PFSK-1 (cell line): ENCODE measurements at regions not wholly inside any gene's neighbourhood (a gene's known extent, or its start where the extent isn't known, plus 50 kb on each side); places are given as distances from the start of the nearest gene placed in this dataset.

Experiments used
- FOXP2 ChIP-seq: optimal IDR thresholded peaks from 2 replicates; pipeline ENCODE3; 2011; ENCODE audit warnings: borderline replicate concordance, control low read depth, inconsistent platforms; ENCODE audit not compliant: insufficient read depth; ENCODE audit errors: extremely low read length, extremely low read depth
- POLR2AphosphoS5 ChIP-seq: IDR thresholded peaks from 2 replicates; pipeline ENCODE4 v1.6.1; 2012; ENCODE audit warnings: low read depth, mild to moderate bottlenecking, control low read depth, low read length, moderate library complexity
- REST ChIP-seq, 2 experiments: IDR thresholded peaks; 2 replicates each; pipeline versions ENCODE4 v1.6.1 to v1.8.0; 2011 to 2012; ENCODE audit warnings: low read depth in 2 of 2, low read length in 2 of 2, control low read depth in 1 of 2, inconsistent platforms in 1 of 2, mild to moderate bottlenecking in 1 of 2, moderate library complexity in 1 of 2; ENCODE audit not compliant: insufficient read depth in 1 of 2
- SIN3A ChIP-seq: IDR thresholded peaks from 2 replicates; pipeline ENCODE4 v1.6.1; 2012; ENCODE audit warnings: mild to moderate bottlenecking, low read length, moderate library complexity, borderline replicate concordance; ENCODE audit not compliant: insufficient read depth
- TAF1 ChIP-seq: IDR thresholded peaks from 2 replicates; pipeline ENCODE4 v1.6.1; 2012; ENCODE audit warnings: low read length, control low read depth, borderline replicate concordance; ENCODE audit not compliant: insufficient read depth

GRCh38 chr4:137611998-137612700 is 79.9 kb upstream of the PCDH18 start:
- TF ChIP-seq TAF1 = no peak

- TF ChIP-seq TAF1 (no peak), REST (IDR thresholded peaks at IDR 0.05; ENCODE audit: insufficient read depth in 1 of 2, low read depth in 2 of 2, low read length in 2 of 2) (no peak), FOXP2 (no peak), POLR2AphosphoS5 (no peak)
These were observed 78.7 kb upstream of the PCDH18 start for GRCh38 chr4:137610960-137611359.

- TF ChIP-seq TAF1 (no peak), FOXP2 (no peak), POLR2AphosphoS5 (0 out of 2 replicates have a peak, but pooled peaks have one; percentile 56), REST (IDR thresholded peaks at IDR 0.05; ENCODE audit: insufficient read depth in 1 of 2, low read depth in 2 of 2, low read length in 2 of 2) (no peak), SIN3A (no peak)
These were observed 77.6 kb upstream of the PCDH18 start for GRCh38 chr4:137609718-137610430.

- TF ChIP-seq FOXP2 = no peak
- TF ChIP-seq POLR2AphosphoS5 = no peak
- no peak for TF ChIP-seq SIN3A
- TF ChIP-seq REST (IDR thresholded peaks at IDR 0.05; ENCODE audit: insufficient read depth in 1 of 2, low read depth in 2 of 2, low read length in 2 of 2) = no peak
- no peak for TF ChIP-seq TAF1
These were observed 75.8 kb upstream of the PCDH18 start for GRCh38 chr4:137608085-137608484.

- TF ChIP-seq REST (IDR thresholded peaks at IDR 0.05; ENCODE audit: insufficient read depth in 1 of 2, low read depth in 2 of 2, low read length in 2 of 2) (no peak), POLR2AphosphoS5 (no peak), SIN3A (no peak), TAF1 (no peak), FOXP2 (no peak)
These were observed 70.1 kb upstream of the PCDH18 start for GRCh38 chr4:137602436-137602835.
